Activated naive CD4-positive, alpha-beta T cell treated with anti-CD3 and anti-CD28 coated beads, Interleukin-2, amount 50 U/mL, for 24 hours (primary cell): ENCODE measurements at regions not wholly inside any gene's neighbourhood (a gene's known extent, or its start where the extent isn't known, plus 50 kb on each side); places are given as distances from the start of the nearest gene placed in this dataset.

Experiments used
- H3K27ac Mint-ChIP-seq: one replicate; pipeline ENCODE4 v1.8.0; 2021; ENCODE audit warnings: mild to moderate bottlenecking, mixed read lengths
- H3K27me3 Mint-ChIP-seq: one replicate; pipeline ENCODE4 v1.8.0; 2021; ENCODE audit warnings: mixed read lengths
- H3K36me3 Mint-ChIP-seq: one replicate; pipeline ENCODE4 v1.8.0; 2021; ENCODE audit warnings: mixed read lengths
- H3K4me1 Mint-ChIP-seq: one replicate; pipeline ENCODE4 v1.8.0; 2021; ENCODE audit warnings: mixed read lengths
- H3K4me3 Mint-ChIP-seq: one replicate; pipeline ENCODE4 v1.8.0; 2021; ENCODE audit warnings: mild to moderate bottlenecking, mixed read lengths
- H3K9me3 Mint-ChIP-seq: one replicate; pipeline ENCODE4 v1.8.0; 2021; ENCODE audit warnings: mixed read lengths

- H3K4me3 Mint-ChIP-seq: no peak overlapping the region
- no peaks in the 10 kb centered on the region for H3K27me3 Mint-ChIP-seq
- no peak overlapping the region for H3K27ac Mint-ChIP-seq
- H3K4me1 Mint-ChIP-seq: no peaks in the 10 kb centered on the region
- H3K36me3 Mint-ChIP-seq: no peaks in the 10 kb centered on the region
- H3K9me3 Mint-ChIP-seq: no peaks in the 10 kb centered on the region
Measured at GRCh38 chr22:48707763-48708557, 1119.7 kb downstream of the BRD1 start.

GRCh38 chr22:48706934-48707762 lies 1120.5 kb downstream of the BRD1 start:
- H3K9me3 Mint-ChIP-seq: no peaks in the 10 kb centered on the region
- H3K27ac Mint-ChIP-seq: no peak overlapping the region
- H3K4me1 Mint-ChIP-seq: no peaks in the 10 kb centered on the region
- H3K27me3 Mint-ChIP-seq: no peaks in the 10 kb centered on the region
- no peaks in the 10 kb centered on the region for H3K36me3 Mint-ChIP-seq
- no peak overlapping the region for H3K4me3 Mint-ChIP-seq

- no peak overlapping the region for H3K4me3 Mint-ChIP-seq
- no peak overlapping the region for H3K27ac Mint-ChIP-seq
- H3K27me3 Mint-ChIP-seq: no peaks in the 10 kb centered on the region
- H3K9me3 Mint-ChIP-seq: no peaks in the 10 kb centered on the region
- no peaks in the 10 kb centered on the region for H3K36me3 Mint-ChIP-seq
- no peaks in the 10 kb centered on the region for H3K4me1 Mint-ChIP-seq
Measured at GRCh38 chr22:48705917-48706605, 1121.6 kb downstream of the BRD1 start.

GRCh38 chr22:48705159-48705916 lies 1122.3 kb downstream of the BRD1 start:
- Mint-ChIP-seq H3K4me1 (no peaks in the 10 kb centered on the region), H3K4me3 (no peak overlapping the region), H3K36me3 (no peaks in the 10 kb centered on the region), H3K27ac (no peak overlapping the region), H3K9me3 (no peaks in the 10 kb centered on the region), H3K27me3 (no peaks in the 10 kb centered on the region)

GRCh38 chr22:48704335-48704734 lies 1123.3 kb downstream of the BRD1 start:
- no peak overlapping the region for H3K4me3 Mint-ChIP-seq
- H3K27me3 Mint-ChIP-seq: no peaks in the 10 kb centered on the region
- no peak overlapping the region for H3K27ac Mint-ChIP-seq
- no peaks in the 10 kb centered on the region for H3K36me3 Mint-ChIP-seq
- no peaks in the 10 kb centered on the region for H3K4me1 Mint-ChIP-seq
- no peaks in the 10 kb centered on the region for H3K9me3 Mint-ChIP-seq

GRCh38 chr22:48703265-48703941 lies 1124.3 kb downstream of the BRD1 start:
- Mint-ChIP-seq H3K9me3 (no peaks in the 10 kb centered on the region), H3K36me3 (no peaks in the 10 kb centered on the region), H3K27ac (no peak overlapping the region), H3K4me1 (no peaks in the 10 kb centered on the region), H3K27me3 (no peaks in the 10 kb centered on the region), H3K4me3 (no peak overlapping the region)

- Mint-ChIP-seq H3K27me3 (no peaks in the 10 kb centered on the region), H3K36me3 (no peaks in the 10 kb centered on the region), H3K4me3 (no peak overlapping the region), H3K27ac (no peak overlapping the region), H3K9me3 (no peaks in the 10 kb centered on the region), H3K4me1 (no peaks in the 10 kb centered on the region)
Measured at GRCh38 chr22:48702573-48703264, 1125.0 kb downstream of the BRD1 start.

GRCh38 chr22:48701296-48702030 lies 1126.2 kb downstream of the BRD1 start:
- Mint-ChIP-seq H3K36me3 (no peaks in the 10 kb centered on the region), H3K27ac (no peak overlapping the region), H3K27me3 (no peaks in the 10 kb centered on the region), H3K9me3 (no peaks in the 10 kb centered on the region), H3K4me3 (no peak overlapping the region), H3K4me1 (no peaks in the 10 kb centered on the region)

GRCh38 chr22:48700566-48701295 lies 1126.9 kb downstream of the BRD1 start:
- no peaks in the 10 kb centered on the region for H3K9me3 Mint-ChIP-seq
- no peaks in the 10 kb centered on the region for H3K27me3 Mint-ChIP-seq
- H3K4me3 Mint-ChIP-seq: no peak overlapping the region
- no peak overlapping the region for H3K27ac Mint-ChIP-seq
- no peaks in the 10 kb centered on the region for H3K4me1 Mint-ChIP-seq
- no peaks in the 10 kb centered on the region for H3K36me3 Mint-ChIP-seq

- Mint-ChIP-seq H3K4me1 (no peaks in the 10 kb centered on the region), H3K27ac (no peak overlapping the region), H3K4me3 (no peak overlapping the region), H3K9me3 (no peaks in the 10 kb centered on the region), H3K36me3 (no peaks in the 10 kb centered on the region), H3K27me3 (no peaks in the 10 kb centered on the region)
Measured at GRCh38 chr22:48700180-48700565, 1127.5 kb downstream of the BRD1 start.

- Mint-ChIP-seq H3K4me3 (no peak overlapping the region), H3K4me1 (no peaks in the 10 kb centered on the region), H3K36me3 (no peaks in the 10 kb centered on the region), H3K9me3 (no peaks in the 10 kb centered on the region), H3K27ac (no peak overlapping the region), H3K27me3 (no peaks in the 10 kb centered on the region)
Measured at GRCh38 chr22:48699511-48699910, 1128.2 kb downstream of the BRD1 start.

- Mint-ChIP-seq H3K4me1 (no peaks in the 10 kb centered on the region), H3K36me3 (no peaks in the 10 kb centered on the region), H3K9me3 (no peaks in the 10 kb centered on the region), H3K27me3 (no peaks in the 10 kb centered on the region), H3K27ac (no peak overlapping the region), H3K4me3 (no peak overlapping the region)
Measured at GRCh38 chr22:48698618-48699017, 1129.1 kb downstream of the BRD1 start.

GRCh38 chr22:48697694-48698276 lies 1129.9 kb downstream of the BRD1 start:
- no peak overlapping the region for H3K27ac Mint-ChIP-seq
- H3K27me3 Mint-ChIP-seq: no peaks in the 10 kb centered on the region
- H3K4me1 Mint-ChIP-seq: no peaks in the 10 kb centered on the region
- H3K9me3 Mint-ChIP-seq: no peaks in the 10 kb centered on the region
- H3K36me3 Mint-ChIP-seq: no peaks in the 10 kb centered on the region
- no peak overlapping the region for H3K4me3 Mint-ChIP-seq
